ENCODE measurements at regions not wholly inside any gene's neighbourhood (a gene's known extent, or its start where the extent isn't known, plus 50 kb on each side); places are given as distances from the start of the nearest gene placed in this dataset.

DNA sequence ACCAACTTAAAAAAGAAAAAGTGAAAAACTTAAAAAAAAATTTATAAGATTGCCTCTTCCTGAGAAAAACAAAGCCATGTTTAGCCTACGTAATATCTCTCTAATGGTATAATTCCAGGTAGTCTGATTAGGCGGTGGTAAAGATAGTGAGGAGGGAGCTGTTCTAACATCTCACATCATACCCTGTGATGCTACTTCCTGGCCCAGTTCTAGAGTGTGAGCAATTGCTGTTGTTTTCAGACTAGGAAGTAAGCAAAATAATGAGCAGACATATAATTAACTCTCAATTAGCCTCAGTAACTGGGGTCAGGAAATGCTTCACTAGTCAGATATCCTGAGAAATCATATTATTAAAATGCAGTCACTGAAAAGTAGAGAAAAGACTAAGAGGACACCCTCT is 113.9 kb downstream of the PHLDA1 start:
- TF ChIP-seq, protein P1, sequence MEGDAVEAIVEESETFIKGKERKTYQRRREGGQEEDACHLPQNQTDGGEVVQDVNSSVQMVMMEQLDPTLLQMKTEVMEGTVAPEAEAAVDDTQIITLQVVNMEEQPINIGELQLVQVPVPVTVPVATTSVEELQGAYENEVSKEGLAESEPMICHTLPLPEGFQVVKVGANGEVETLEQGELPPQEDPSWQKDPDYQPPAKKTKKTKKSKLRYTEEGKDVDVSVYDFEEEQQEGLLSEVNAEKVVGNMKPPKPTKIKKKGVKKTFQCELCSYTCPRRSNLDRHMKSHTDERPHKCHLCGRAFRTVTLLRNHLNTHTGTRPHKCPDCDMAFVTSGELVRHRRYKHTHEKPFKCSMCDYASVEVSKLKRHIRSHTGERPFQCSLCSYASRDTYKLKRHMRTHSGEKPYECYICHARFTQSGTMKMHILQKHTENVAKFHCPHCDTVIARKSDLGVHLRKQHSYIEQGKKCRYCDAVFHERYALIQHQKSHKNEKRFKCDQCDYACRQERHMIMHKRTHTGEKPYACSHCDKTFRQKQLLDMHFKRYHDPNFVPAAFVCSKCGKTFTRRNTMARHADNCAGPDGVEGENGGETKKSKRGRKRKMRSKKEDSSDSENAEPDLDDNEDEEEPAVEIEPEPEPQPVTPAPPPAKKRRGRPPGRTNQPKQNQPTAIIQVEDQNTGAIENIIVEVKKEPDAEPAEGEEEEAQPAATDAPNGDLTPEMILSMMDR (IDR thresholded peaks at IDR 0.05): no peak
- TF ChIP-seq POLR2A (IDR thresholded peaks at IDR 0.05) (no peak), POLR2AphosphoS5 (IDR thresholded peaks at IDR 0.05) (no peak)

All from breast epithelium (tissue), 3 donors.